IMR-90 (cell line): ENCODE measurements at regions not wholly inside any gene's neighbourhood (a gene's known extent, or its start where the extent isn't known, plus 50 kb on each side); places are given as distances from the start of the nearest gene placed in this dataset.

ENCODE experiments used
- ATAC-seq: fragments of 200-7000 bp; cut with Tn5 transposase; 2 replicates; pipeline ENCODE4 v1.9.1; 2020; ENCODE audit warnings: low read depth, mild to moderate bottlenecking, moderate library complexity
- BruUV-seq: library from RNA; stranded (reverse); fragments of 400-500 nt; replicated peaks from 2 replicates; lab custom pipeline; 2021; lab: Mats Ljungman, UMichigan
- CTCF ChIA-PET: fragments of 300-600 bp; formaldehyde crosslinking; extraction: SDS; loops from one replicate; lab custom pipeline; 2021; ENCODE audit warnings: antibody characterized with exemption; lab: Yijun Ruan, JAX
- POLR2A ChIA-PET: fragments of 300-600 bp; sonication (Branson Sonifier 250); formaldehyde crosslinking; loops from one replicate; lab custom pipeline; 2022; ENCODE audit warnings: antibody characterized with exemption; ENCODE audit not compliant: unreplicated experiment; lab: Charles Lee
- DNase-seq: peaks from one replicate; pipeline ENCODE4 v3.0.0; 2013
- H2AFZ ChIP-seq: replicated peaks from 2 replicates; pipeline ENCODE3; 2013; ENCODE audit warnings: low read length, mild to moderate bottlenecking; ENCODE audit not compliant: poor library complexity
- H2AK5ac ChIP-seq: 2 replicates; pipeline ENCODE4 v1.6.1; 2013; ENCODE audit warnings: low read depth, low read length, inconsistent platforms
- H2AK9ac ChIP-seq: replicated peaks from 2 replicates; pipeline ENCODE3; 2013; ENCODE audit warnings: mild to moderate bottlenecking, low read depth, low read length, moderate library complexity; ENCODE audit not compliant: poor library complexity
- H2BK120ac ChIP-seq: 2 replicates; pipeline ENCODE4 v1.6.1; 2013; ENCODE audit warnings: low read depth, low read length, inconsistent platforms
- H2BK15ac ChIP-seq: 3 replicates; pipeline ENCODE4 v1.6.1; 2013; ENCODE audit warnings: low read depth, low read length, inconsistent platforms
- H2BK20ac ChIP-seq: 2 replicates; pipeline ENCODE4 v1.6.1; 2013; ENCODE audit warnings: low read depth, mild to moderate bottlenecking, inconsistent platforms, low read length, moderate library complexity
- H2BK5ac ChIP-seq: 2 replicates; pipeline ENCODE4 v1.6.1; 2013; ENCODE audit warnings: mild to moderate bottlenecking, low read depth, low read length, inconsistent platforms; ENCODE audit not compliant: poor library complexity, severe bottlenecking
- H3K14ac ChIP-seq: replicated peaks from 2 replicates; pipeline ENCODE4 v1.6.1; 2013; ENCODE audit warnings: low read depth, low read length, inconsistent platforms
- H3K18ac ChIP-seq: 2 replicates; pipeline ENCODE4 v1.6.1; 2013; ENCODE audit warnings: low read depth, low read length, control low read depth
- H3K23ac ChIP-seq: 2 replicates; pipeline ENCODE4 v1.6.1; 2013; ENCODE audit warnings: low read depth, low read length, inconsistent platforms
- H3K27ac ChIP-seq: 2 replicates; pipeline ENCODE4 v1.5.1; 2013; ENCODE audit warnings: mild to moderate bottlenecking, control low read depth, low read length; ENCODE audit not compliant: insufficient read depth
- H3K27me3 ChIP-seq: 2 replicates; pipeline ENCODE4 v1.6.1; 2013; ENCODE audit warnings: low read length; ENCODE audit not compliant: control insufficient read depth, insufficient read depth
- H3K36me3 ChIP-seq: 2 replicates; pipeline ENCODE4 v1.6.1; 2013; ENCODE audit warnings: low read length, mixed read lengths; ENCODE audit not compliant: control insufficient read depth, insufficient read depth
- H3K4ac ChIP-seq: 2 replicates; pipeline ENCODE4 v1.6.1; 2013; ENCODE audit warnings: low read depth, low read length, inconsistent platforms
- H3K4me1 ChIP-seq: 2 replicates; pipeline ENCODE4 v1.6.1; 2013; ENCODE audit warnings: low read length, mixed read lengths; ENCODE audit not compliant: control insufficient read depth, insufficient read depth
- H3K4me2 ChIP-seq: 2 replicates; pipeline ENCODE4 v1.6.1; 2013; ENCODE audit warnings: low read depth, mild to moderate bottlenecking, control low read depth, low read length, moderate library complexity
- H3K4me3 ChIP-seq: 2 replicates; pipeline ENCODE4 v1.5.1; 2013; ENCODE audit warnings: low read depth, mild to moderate bottlenecking, control low read depth, low read length, moderate library complexity; ENCODE audit not compliant: insufficient read depth
- H3K56ac ChIP-seq: 2 replicates; pipeline ENCODE4 v1.6.1; 2013; ENCODE audit warnings: low read length, inconsistent platforms; ENCODE audit not compliant: insufficient read depth; ENCODE audit errors: extremely low read depth
- H3K79me1 ChIP-seq, 2 experiments: 2 replicates each; pipeline ENCODE4 v1.6.1; 2013; ENCODE audit warnings: low read length in 2 of 2, inconsistent platforms in 1 of 2, low read depth in 1 of 2
- H3K9ac ChIP-seq: 2 replicates; pipeline ENCODE4 v1.6.1; 2013; ENCODE audit warnings: low read depth, low read length, control low read depth
- H3K9me1 ChIP-seq: 2 replicates; pipeline ENCODE4 v1.6.1; 2013; ENCODE audit warnings: low read length, inconsistent platforms; ENCODE audit not compliant: insufficient read depth
- H3K9me3 ChIP-seq: 2 replicates; pipeline ENCODE4 v1.6.1; 2013; ENCODE audit warnings: low read length; ENCODE audit not compliant: control insufficient read depth, insufficient read depth
- H4K20me1 ChIP-seq: 2 replicates; pipeline ENCODE4 v1.6.1; 2013; ENCODE audit warnings: low read length, inconsistent platforms; ENCODE audit not compliant: insufficient read depth
- H4K5ac ChIP-seq: 2 replicates; pipeline ENCODE4 v1.6.1; 2013; ENCODE audit warnings: mild to moderate bottlenecking, low read depth, low read length, control low read depth
- H4K8ac ChIP-seq, 2 experiments: 2 replicates each; pipeline ENCODE4 v1.6.1; 2013; ENCODE audit warnings: low read depth in 2 of 2, low read length in 2 of 2, control low read depth in 1 of 2, inconsistent platforms in 1 of 2
- H4K91ac ChIP-seq: 2 replicates; pipeline ENCODE4 v1.6.1; 2013; ENCODE audit warnings: low read depth, low read length, inconsistent platforms; ENCODE audit not compliant: insufficient read depth
- BHLHE40 ChIP-seq: fragments of 150-350 bp; IDR thresholded peaks from 2 replicates; pipeline ENCODE4 v1.6.1; 2016; ENCODE audit warnings: mild to moderate bottlenecking, low read depth, low read length
- CEBPB ChIP-seq: IDR thresholded peaks from 2 replicates; pipeline ENCODE4 v1.6.1; 2012; ENCODE audit warnings: low read depth, low read length, improper control_type of control experiment
- FOS ChIP-seq: fragments of 150-350 bp; IDR thresholded peaks from 2 replicates; pipeline ENCODE4 v1.6.1; 2016; ENCODE audit warnings: low read depth, low read length
- MAFK ChIP-seq: IDR thresholded peaks from 2 replicates; pipeline ENCODE4 v1.6.1; 2012; ENCODE audit warnings: low read depth, low read length, improper control_type of control experiment
- MAZ ChIP-seq: IDR thresholded peaks from 2 replicates; pipeline ENCODE4 v1.6.1; 2012; ENCODE audit warnings: low read depth, mild to moderate bottlenecking, low read length, improper control_type of control experiment, moderate library complexity, borderline replicate concordance
- NFE2L2 ChIP-seq: fragments of 150-350 bp; IDR thresholded peaks from 2 replicates; pipeline ENCODE4 v1.6.1; 2016; ENCODE audit warnings: low read depth, mild to moderate bottlenecking, low read length
- RAD21 ChIP-seq: IDR thresholded peaks from 2 replicates; pipeline ENCODE4 v1.6.1; 2012; ENCODE audit warnings: low read length, improper control_type of control experiment
- RCOR1 ChIP-seq: IDR thresholded peaks from 2 replicates; pipeline ENCODE4 v1.6.1; 2012; ENCODE audit warnings: mild to moderate bottlenecking, low read length, improper control_type of control experiment; ENCODE audit not compliant: insufficient replicate concordance
- SMC3 ChIP-seq: fragments of 150-350 bp; IDR thresholded peaks from 2 replicates; pipeline ENCODE4 v1.6.1; 2016; ENCODE audit warnings: low read depth, mild to moderate bottlenecking, antibody characterized with exemption, low read length, moderate library complexity
- WGBS, 2 experiments: methylation state at CpG; one replicate each; pipeline versions ENCODE4 v1.1.5 to v1.1.7; 2013; ENCODE audit warnings: missing lambda C conversion rate in 2 of 2; ENCODE audit not compliant: insufficient read length in 1 of 2; ENCODE audit errors: extremely low coverage in 2 of 2; 5-methylcytosine and 5-hydroxymethylcytosine counted together
- dilution Hi-C: fragments of 300-500 bp; cut with HindIII; formaldehyde crosslinking; loops from one replicate; pipeline ENCODE4 v1.14.3; 2018; ENCODE audit warnings: low sequenced_read_pairs; ENCODE audit not compliant: unreplicated experiment
- in situ Hi-C: fragments of 300-500 bp; cut with MboI; formaldehyde crosslinking; loops from 3 replicates; pipeline ENCODE4 v1.14.3; 2019; ENCODE audit warnings: low sequenced_read_pairs, inconsistent platforms, mixed read lengths
- intact Hi-C: fragments of 100-400 bp; cut with micrococcal nuclease; formaldehyde crosslinking; loops from 2 replicates; pipeline ENCODE4 v1.10.0; 2022
- TF ChIP-seq, protein P1 (sequence below): conservative IDR thresholded peaks from 2 replicates; pipeline ENCODE4 v1.5.1; 2012; ENCODE audit warnings: mild to moderate bottlenecking, low read depth, low read length, improper control_type of control experiment
- TF ChIP-seq, protein P2 (sequence below): fragments of 150-350 bp; IDR thresholded peaks from 2 replicates; pipeline ENCODE4 v1.6.1; 2017; ENCODE audit warnings: mild to moderate bottlenecking, antibody characterized with exemption, low read length, low read depth
- TF ChIP-seq, protein P3 (sequence below): fragments of 150-350 bp; IDR thresholded peaks from 2 replicates; pipeline ENCODE4 v1.6.1; 2016; ENCODE audit warnings: low read depth, mild to moderate bottlenecking, low read length, moderate library complexity, borderline replicate concordance

DNA sequence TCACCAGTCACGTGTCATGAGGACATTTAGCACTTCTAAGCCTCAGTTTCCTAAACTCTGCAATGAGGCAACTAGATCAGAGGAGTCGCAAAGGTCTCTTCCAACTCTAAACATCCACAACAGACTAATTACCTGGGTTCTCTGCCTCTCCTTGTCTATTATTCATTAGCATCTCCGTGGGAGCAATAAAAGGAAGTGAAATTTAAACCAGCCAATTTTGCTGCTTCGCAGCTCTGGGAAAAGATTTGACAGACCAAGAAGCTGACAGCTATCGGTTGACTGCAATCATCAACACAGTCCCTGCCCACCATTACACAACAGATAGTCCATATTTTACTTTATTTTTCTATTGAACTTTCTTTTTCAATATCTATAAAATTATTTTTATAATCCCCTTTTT, 308.9 kb downstream of the NR2F1-AS1 start:
- Histone ChIP-seq H3K14ac (no peak overlapping the region), H4K8ac (no peak overlapping the region), H4K5ac (no peak overlapping the region), H3K18ac (no peak overlapping the region), H3K4me1 (peaks cover 5% of the 10 kb centered on the region; the same call in 1 of the 2 replicates), H2BK20ac (no peak overlapping the region), H4K91ac (no peak overlapping the region), H2AFZ (no peak overlapping the region), H3K36me3 (no peaks in the 10 kb centered on the region), H3K9me1 (peaks cover 2% of the 10 kb centered on the region; the same call in 1 of the 2 replicates), H3K27me3 (no peaks in the 10 kb centered on the region), H2AK5ac (no peak overlapping the region), H2BK5ac (no peak overlapping the region), H4K20me1 (no peaks in the 10 kb centered on the region), H2AK9ac (no peak overlapping the region), H3K4me3 (no peak overlapping the region), H3K27ac (no peak overlapping the region), H3K4me2 (no peak overlapping the region), H3K56ac (no peak overlapping the region), H2BK120ac (no peak overlapping the region), H3K4ac (no peak overlapping the region), H3K79me1 (no peaks in the 10 kb centered on the region), H3K9me3 (peaks cover 11% of the 10 kb centered on the region), H3K23ac (no peak overlapping the region), H3K9ac (no peak overlapping the region), H2BK15ac (no peak overlapping the region)
- in situ Hi-C loops (no loop called here), intact Hi-C loops (no loop called here), dilution Hi-C loops (no loop called here)
- DNase-seq (no peak), ATAC-seq (no peak)
- TF ChIP-seq RAD21 (no peak), CEBPB (no peak), BHLHE40 (no peak), NFE2L2 (no peak), SMC3 (no peak), MAZ (no peak), RCOR1 (no peak), MAFK (no peak), FOS (no peak)
- TF ChIP-seq, protein P1, sequence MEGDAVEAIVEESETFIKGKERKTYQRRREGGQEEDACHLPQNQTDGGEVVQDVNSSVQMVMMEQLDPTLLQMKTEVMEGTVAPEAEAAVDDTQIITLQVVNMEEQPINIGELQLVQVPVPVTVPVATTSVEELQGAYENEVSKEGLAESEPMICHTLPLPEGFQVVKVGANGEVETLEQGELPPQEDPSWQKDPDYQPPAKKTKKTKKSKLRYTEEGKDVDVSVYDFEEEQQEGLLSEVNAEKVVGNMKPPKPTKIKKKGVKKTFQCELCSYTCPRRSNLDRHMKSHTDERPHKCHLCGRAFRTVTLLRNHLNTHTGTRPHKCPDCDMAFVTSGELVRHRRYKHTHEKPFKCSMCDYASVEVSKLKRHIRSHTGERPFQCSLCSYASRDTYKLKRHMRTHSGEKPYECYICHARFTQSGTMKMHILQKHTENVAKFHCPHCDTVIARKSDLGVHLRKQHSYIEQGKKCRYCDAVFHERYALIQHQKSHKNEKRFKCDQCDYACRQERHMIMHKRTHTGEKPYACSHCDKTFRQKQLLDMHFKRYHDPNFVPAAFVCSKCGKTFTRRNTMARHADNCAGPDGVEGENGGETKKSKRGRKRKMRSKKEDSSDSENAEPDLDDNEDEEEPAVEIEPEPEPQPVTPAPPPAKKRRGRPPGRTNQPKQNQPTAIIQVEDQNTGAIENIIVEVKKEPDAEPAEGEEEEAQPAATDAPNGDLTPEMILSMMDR, result no peak
- TF ChIP-seq, protein P2, sequence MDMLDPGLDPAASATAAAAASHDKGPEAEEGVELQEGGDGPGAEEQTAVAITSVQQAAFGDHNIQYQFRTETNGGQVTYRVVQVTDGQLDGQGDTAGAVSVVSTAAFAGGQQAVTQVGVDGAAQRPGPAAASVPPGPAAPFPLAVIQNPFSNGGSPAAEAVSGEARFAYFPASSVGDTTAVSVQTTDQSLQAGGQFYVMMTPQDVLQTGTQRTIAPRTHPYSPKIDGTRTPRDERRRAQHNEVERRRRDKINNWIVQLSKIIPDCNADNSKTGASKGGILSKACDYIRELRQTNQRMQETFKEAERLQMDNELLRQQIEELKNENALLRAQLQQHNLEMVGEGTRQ, result no peak
- TF ChIP-seq, protein P3, sequence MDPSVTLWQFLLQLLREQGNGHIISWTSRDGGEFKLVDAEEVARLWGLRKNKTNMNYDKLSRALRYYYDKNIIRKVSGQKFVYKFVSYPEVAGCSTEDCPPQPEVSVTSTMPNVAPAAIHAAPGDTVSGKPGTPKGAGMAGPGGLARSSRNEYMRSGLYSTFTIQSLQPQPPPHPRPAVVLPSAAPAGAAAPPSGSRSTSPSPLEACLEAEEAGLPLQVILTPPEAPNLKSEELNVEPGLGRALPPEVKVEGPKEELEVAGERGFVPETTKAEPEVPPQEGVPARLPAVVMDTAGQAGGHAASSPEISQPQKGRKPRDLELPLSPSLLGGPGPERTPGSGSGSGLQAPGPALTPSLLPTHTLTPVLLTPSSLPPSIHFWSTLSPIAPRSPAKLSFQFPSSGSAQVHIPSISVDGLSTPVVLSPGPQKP, result no peak
- CTCF ChIA-PET, result no interaction called here
- POLR2A ChIA-PET, result no interaction called here
- WGBS, 2 experiments, result 100% methylated on average over 1 of the region's 5 CpGs; no CpG with 5 or more reads in 1 of the 2 experiments
- no TSS peak for BruUV-seq
